ENCODE measurements at regions not wholly inside any gene's neighbourhood (a gene's known extent, or its start where the extent isn't known, plus 50 kb on each side); places are given as distances from the start of the nearest gene placed in this dataset.

DNA sequence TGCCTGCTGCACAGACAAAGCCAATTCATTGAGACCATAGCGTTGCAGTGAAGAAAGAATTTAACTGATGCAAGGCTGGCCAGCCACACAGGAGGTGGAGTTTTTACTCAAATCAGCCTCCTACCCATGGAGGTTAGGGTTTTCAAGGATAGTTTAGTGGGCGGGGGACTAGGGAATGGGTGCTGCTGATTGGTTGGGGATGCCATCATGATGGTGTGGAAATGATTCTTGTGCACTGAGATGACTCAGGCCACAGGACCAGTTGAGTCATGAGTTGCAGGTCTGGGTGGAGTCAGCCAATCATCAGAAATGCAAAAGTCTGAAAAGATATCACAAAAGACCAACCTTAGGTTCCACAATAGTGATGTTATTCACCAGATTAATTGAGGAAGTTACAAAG, 359.6 kb downstream of the FOXO1 start:
- no TSS peak for BruUV-seq (replicated peaks)
- FAIRE-seq, result no peak
- TF ChIP-seq, protein P1, sequence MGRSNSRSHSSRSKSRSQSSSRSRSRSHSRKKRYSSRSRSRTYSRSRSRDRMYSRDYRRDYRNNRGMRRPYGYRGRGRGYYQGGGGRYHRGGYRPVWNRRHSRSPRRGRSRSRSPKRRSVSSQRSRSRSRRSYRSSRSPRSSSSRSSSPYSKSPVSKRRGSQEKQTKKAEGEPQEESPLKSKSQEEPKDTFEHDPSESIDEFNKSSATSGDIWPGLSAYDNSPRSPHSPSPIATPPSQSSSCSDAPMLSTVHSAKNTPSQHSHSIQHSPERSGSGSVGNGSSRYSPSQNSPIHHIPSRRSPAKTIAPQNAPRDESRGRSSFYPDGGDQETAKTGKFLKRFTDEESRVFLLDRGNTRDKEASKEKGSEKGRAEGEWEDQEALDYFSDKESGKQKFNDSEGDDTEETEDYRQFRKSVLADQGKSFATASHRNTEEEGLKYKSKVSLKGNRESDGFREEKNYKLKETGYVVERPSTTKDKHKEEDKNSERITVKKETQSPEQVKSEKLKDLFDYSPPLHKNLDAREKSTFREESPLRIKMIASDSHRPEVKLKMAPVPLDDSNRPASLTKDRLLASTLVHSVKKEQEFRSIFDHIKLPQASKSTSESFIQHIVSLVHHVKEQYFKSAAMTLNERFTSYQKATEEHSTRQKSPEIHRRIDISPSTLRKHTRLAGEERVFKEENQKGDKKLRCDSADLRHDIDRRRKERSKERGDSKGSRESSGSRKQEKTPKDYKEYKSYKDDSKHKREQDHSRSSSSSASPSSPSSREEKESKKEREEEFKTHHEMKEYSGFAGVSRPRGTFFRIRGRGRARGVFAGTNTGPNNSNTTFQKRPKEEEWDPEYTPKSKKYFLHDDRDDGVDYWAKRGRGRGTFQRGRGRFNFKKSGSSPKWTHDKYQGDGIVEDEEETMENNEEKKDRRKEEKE (IDR thresholded peaks at IDR 0.05), result no peak
- TF ChIP-seq RCOR1 (conservative IDR thresholded peaks at IDR 0.05; ENCODE audit: low read depth, low read length) (no peak), YY1 (IDR thresholded peaks at IDR 0.05; ENCODE audit: low read depth, low read length) (no peak), NRF1 (conservative IDR thresholded peaks at IDR 0.05; ENCODE audit: low read depth, low read length) (no peak)
- ChIA-PET RAD21 (ENCODE audit: unreplicated experiment) (no interaction called here), CTCF (no interaction called here), POLR2A (no interaction called here), SMC1A (ENCODE audit: uncharacterized antibody, unreplicated experiment) (no interaction called here)
- Histone ChIP-seq H2AFZ (ENCODE audit: control insufficient read depth, low read depth, low read length) (no peak overlapping the region), H3K79me2 (ENCODE audit: control insufficient read depth, insufficient read depth, low read length) (no peaks in the 10 kb centered on the region), H3K4me1 (ENCODE audit: control insufficient read depth, insufficient read depth, low read length) (no peaks in the 10 kb centered on the region), H4K20me1 (ENCODE audit: control insufficient read depth, insufficient read depth) (no peaks in the 10 kb centered on the region), H3K4me2 (ENCODE audit: control insufficient read depth, insufficient read depth) (no peak overlapping the region), H3K27ac (ENCODE audit: control insufficient read depth, insufficient read depth) (no peak overlapping the region), H3K9ac (ENCODE audit: control insufficient read depth, insufficient read depth, low read length) (no peak overlapping the region), H3K4me3 (no peak overlapping the region), H3K9me3 (replicated peaks; ENCODE audit: control insufficient read depth, insufficient read depth, low read length) (peaks cover 11% of the 10 kb centered on the region), H3K36me3 (ENCODE audit: control insufficient read depth in 2 of 2, insufficient read depth in 2 of 2, low read length in 1 of 2) (no peaks in the 10 kb centered on the region), H3K27me3 (replicated peaks in 1 of 2; ENCODE audit: control insufficient read depth in 2 of 2, insufficient read depth in 2 of 2, low read length in 1 of 2) (no peaks in the 10 kb centered on the region)
- in situ Hi-C loops (cut with MboI), result no loop called here
- no peak for ATAC-seq
- no peak for DNase-seq (ENCODE audit: low read depth, low spot score)
- WGBS (ENCODE audit: insufficient coverage, insufficient replicate concordance, low lambda C conversion rate, missing lambda C conversion rate), result 57% methylated on average over 2 of the region's 2 CpGs
- intact Hi-C loops (cut with micrococcal nuclease; ENCODE audit: unreplicated experiment), result no loop called here

DNA sequence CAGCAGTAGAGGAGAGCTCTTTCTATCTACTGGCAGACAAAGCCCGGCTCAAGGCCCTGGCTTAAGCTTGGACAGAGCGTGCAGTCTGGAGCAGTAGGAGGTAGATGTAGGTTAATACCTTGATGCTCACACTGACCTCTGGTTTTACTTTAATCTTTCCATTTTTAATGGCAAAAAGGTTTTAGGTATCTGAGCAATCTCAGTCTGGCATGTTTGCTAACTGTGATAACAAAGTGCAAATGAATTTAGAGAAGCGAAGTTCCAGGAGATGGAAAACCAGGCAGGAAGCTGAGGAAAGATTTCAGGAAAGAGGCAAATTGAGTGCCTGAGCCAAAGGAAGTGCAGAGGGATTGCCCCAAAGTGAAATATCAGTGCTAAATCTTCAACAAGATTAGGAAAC, 356.6 kb downstream of the FOXO1 start:
- no peak for FAIRE-seq
- TF ChIP-seq, protein P2, sequence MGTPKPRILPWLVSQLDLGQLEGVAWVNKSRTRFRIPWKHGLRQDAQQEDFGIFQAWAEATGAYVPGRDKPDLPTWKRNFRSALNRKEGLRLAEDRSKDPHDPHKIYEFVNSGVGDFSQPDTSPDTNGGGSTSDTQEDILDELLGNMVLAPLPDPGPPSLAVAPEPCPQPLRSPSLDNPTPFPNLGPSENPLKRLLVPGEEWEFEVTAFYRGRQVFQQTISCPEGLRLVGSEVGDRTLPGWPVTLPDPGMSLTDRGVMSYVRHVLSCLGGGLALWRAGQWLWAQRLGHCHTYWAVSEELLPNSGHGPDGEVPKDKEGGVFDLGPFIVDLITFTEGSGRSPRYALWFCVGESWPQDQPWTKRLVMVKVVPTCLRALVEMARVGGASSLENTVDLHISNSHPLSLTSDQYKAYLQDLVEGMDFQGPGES (IDR thresholded peaks at IDR 0.05), result no peak
- no peak for TF ChIP-seq RFX5 (IDR thresholded peaks at IDR 0.05; ENCODE audit: low read depth, low read length)
- no peak for TF ChIP-seq STAT3 (IDR thresholded peaks at IDR 0.05; ENCODE audit: low read depth, low read length)
- TF ChIP-seq CHD4 (IDR thresholded peaks at IDR 0.05), result no peak
- TF ChIP-seq TARDBP (IDR thresholded peaks at IDR 0.05; ENCODE audit: borderline replicate concordance), result no peak
- no peak for TF ChIP-seq SPI1 (IDR thresholded peaks at IDR 0.05; ENCODE audit: borderline replicate concordance, insufficient read depth, low read depth, low read length)
- TF ChIP-seq CBFB (IDR thresholded peaks at IDR 0.05; ENCODE audit: low read depth), result no peak
- TF ChIP-seq RB1 (IDR thresholded peaks at IDR 0.05; ENCODE audit: borderline replicate concordance), result no peak
- no peak for TF ChIP-seq HDGF (IDR thresholded peaks at IDR 0.05)
- no peak for TF ChIP-seq SMARCA5 (IDR thresholded peaks at IDR 0.05)
- TF ChIP-seq TCF3 (IDR thresholded peaks at IDR 0.05; ENCODE audit: borderline replicate concordance, insufficient read depth, low read depth, low read length), result no peak
- no peak for TF ChIP-seq ZNF207 (IDR thresholded peaks at IDR 0.05; ENCODE audit: borderline replicate concordance)

More for the DNA sequence above, 356.6 kb downstream of the FOXO1 start:
- Histone ChIP-seq H2AFZ (ENCODE audit: control insufficient read depth, low read depth, low read length) (no peak overlapping the region), H3K4me3 (no peak overlapping the region), H3K27me3 (replicated peaks in 1 of 2; ENCODE audit: control insufficient read depth in 2 of 2, insufficient read depth in 2 of 2, low read length in 1 of 2) (no peaks in the 10 kb centered on the region), H3K36me3 (ENCODE audit: control insufficient read depth in 2 of 2, insufficient read depth in 2 of 2, low read length in 1 of 2) (no peaks in the 10 kb centered on the region), H3K27ac (ENCODE audit: control insufficient read depth, insufficient read depth) (no peak overlapping the region), H3K79me2 (ENCODE audit: control insufficient read depth, insufficient read depth, low read length) (no peaks in the 10 kb centered on the region), H3K9me3 (replicated peaks; ENCODE audit: control insufficient read depth, insufficient read depth, low read length) (peaks cover 11% of the 10 kb centered on the region), H4K20me1 (ENCODE audit: control insufficient read depth, insufficient read depth) (no peaks in the 10 kb centered on the region), H3K4me2 (ENCODE audit: control insufficient read depth, insufficient read depth) (no peak overlapping the region), H3K4me1 (ENCODE audit: control insufficient read depth, insufficient read depth, low read length) (no peaks in the 10 kb centered on the region), H3K9ac (ENCODE audit: control insufficient read depth, insufficient read depth, low read length) (no peak overlapping the region)
- 62% methylated on average over 3 of the region's 3 CpGs for WGBS (ENCODE audit: insufficient coverage, insufficient replicate concordance, low lambda C conversion rate, missing lambda C conversion rate)
- ChIA-PET POLR2A (no interaction called here), SMC1A (ENCODE audit: uncharacterized antibody, unreplicated experiment) (interaction anchor here (0.5 to 1.1 kb wide), 3 partner anchors 43 to 1195 kb away, joined by 3 read pairs; no protein-coding TSS in a partner anchor), CTCF (interaction anchor here (1.4 kb wide), 1 partner anchor 12 kb away, joined by 4 read pairs; no protein-coding TSS in a partner anchor), RAD21 (ENCODE audit: unreplicated experiment) (no interaction called here)
- ATAC-seq (no peak), DNase-seq (ENCODE audit: low read depth, low spot score) (no peak)
- intact Hi-C loops (cut with micrococcal nuclease; ENCODE audit: unreplicated experiment) (no loop called here), in situ Hi-C loops (cut with MboI) (no loop called here)
- no TSS peak for BruUV-seq (replicated peaks)
